ENCODE measurements at regions not wholly inside any gene's neighbourhood (a gene's known extent, or its start where the extent isn't known, plus 50 kb on each side); places are given as distances from the start of the nearest gene placed in this dataset.

- DNase-seq (ENCODE audit: low read depth, low spot score), result no peak
- no peaks in the 10 kb centered on the region for H3K36me3 ChIP-seq (ENCODE audit: control insufficient read depth, insufficient read depth, low read length)
- whole genome bisulfite sequencing (ENCODE audit: insufficient coverage, insufficient read length), result no CpG with 5 or more reads among the region's 4 CpGs
- H3K27ac ChIP-seq (ENCODE audit: low read length), result no peak overlapping the region
- no peak overlapping the region for H3K4me3 ChIP-seq (ENCODE audit: low read length)
- no peaks in the 10 kb centered on the region for H3K4me1 ChIP-seq (ENCODE audit: control insufficient read depth, insufficient read depth, low read length)
- H3K27me3 ChIP-seq (ENCODE audit: control insufficient read depth, insufficient read depth, low read length), result no peaks in the 10 kb centered on the region
- H3K9me3 ChIP-seq (ENCODE audit: control insufficient read depth, insufficient read depth, low read length), result no peaks in the 10 kb centered on the region
These were observed 314.6 kb upstream of the ZNF717 start for GRCh38 chr3:76099956-76100355.

- H3K36me3 ChIP-seq (ENCODE audit: control insufficient read depth, insufficient read depth, low read length), result no peaks in the 10 kb centered on the region
- no peaks in the 10 kb centered on the region for H3K4me1 ChIP-seq (ENCODE audit: control insufficient read depth, insufficient read depth, low read length)
- WGBS (ENCODE audit: insufficient coverage, insufficient read length), result 100% methylated on average over 1 of the region's 5 CpGs
- no peak overlapping the region for H3K27ac ChIP-seq (ENCODE audit: low read length)
- H3K4me3 ChIP-seq (ENCODE audit: low read length), result no peak overlapping the region
- H3K9me3 ChIP-seq (ENCODE audit: control insufficient read depth, insufficient read depth, low read length), result no peaks in the 10 kb centered on the region
- H3K27me3 ChIP-seq (ENCODE audit: control insufficient read depth, insufficient read depth, low read length), result no peaks in the 10 kb centered on the region
- DNase-seq (ENCODE audit: low read depth, low spot score), result peak; percentile 13
These were observed 322.7 kb upstream of the ZNF717 start for GRCh38 chr3:76107935-76108570.

GRCh38 chr3:76111808-76112207, 326.5 kb upstream of the ZNF717 start:
- Histone ChIP-seq H3K4me1 (ENCODE audit: control insufficient read depth, insufficient read depth, low read length) (no peaks in the 10 kb centered on the region), H3K36me3 (ENCODE audit: control insufficient read depth, insufficient read depth, low read length) (no peaks in the 10 kb centered on the region), H3K27ac (ENCODE audit: low read length) (no peak overlapping the region), H3K9me3 (ENCODE audit: control insufficient read depth, insufficient read depth, low read length) (no peaks in the 10 kb centered on the region), H3K4me3 (ENCODE audit: low read length) (no peak overlapping the region), H3K27me3 (ENCODE audit: control insufficient read depth, insufficient read depth, low read length) (no peaks in the 10 kb centered on the region)
- WGBS (ENCODE audit: insufficient coverage, insufficient read length), result no CpG with 5 or more reads among the region's 2 CpGs
- no peak for DNase-seq (ENCODE audit: low read depth, low spot score)

- Histone ChIP-seq H3K4me1 (ENCODE audit: control insufficient read depth, insufficient read depth, low read length) (no peaks in the 10 kb centered on the region), H3K4me3 (ENCODE audit: low read length) (no peak overlapping the region)
These were observed 336.7 kb upstream of the ZNF717 start for GRCh38 chr3:76122007-76122406.

GRCh38 chr3:76129441-76129840, 344.1 kb upstream of the ZNF717 start:
- no peak for DNase-seq (ENCODE audit: low read depth, low spot score)
- no peak overlapping the region for H3K27ac ChIP-seq (ENCODE audit: low read length)
- no peaks in the 10 kb centered on the region for H3K27me3 ChIP-seq (ENCODE audit: control insufficient read depth, insufficient read depth, low read length)
- no peaks in the 10 kb centered on the region for H3K9me3 ChIP-seq (ENCODE audit: control insufficient read depth, insufficient read depth, low read length)
- no peaks in the 10 kb centered on the region for H3K4me1 ChIP-seq (ENCODE audit: control insufficient read depth, insufficient read depth, low read length)
- no peaks in the 10 kb centered on the region for H3K36me3 ChIP-seq (ENCODE audit: control insufficient read depth, insufficient read depth, low read length)
- no CpG with 5 or more reads among the region's 3 CpGs for WGBS (ENCODE audit: insufficient coverage, insufficient read length)
- no peak overlapping the region for H3K4me3 ChIP-seq (ENCODE audit: low read length)

More at GRCh38 chr3:76122007-76122406, 336.7 kb upstream of the ZNF717 start:
- Histone ChIP-seq H3K9me3 (ENCODE audit: control insufficient read depth, insufficient read depth, low read length) (no peaks in the 10 kb centered on the region), H3K27me3 (ENCODE audit: control insufficient read depth, insufficient read depth, low read length) (no peaks in the 10 kb centered on the region), H3K27ac (ENCODE audit: low read length) (no peak overlapping the region), H3K36me3 (ENCODE audit: control insufficient read depth, insufficient read depth, low read length) (no peaks in the 10 kb centered on the region)
- DNase-seq (ENCODE audit: low read depth, low spot score), result no peak

GRCh38 chr3:76131396-76132153, 346.2 kb upstream of the ZNF717 start:
- H3K4me3 ChIP-seq (ENCODE audit: low read length), result no peak overlapping the region
- DNase-seq (ENCODE audit: low read depth, low spot score), result no peak
- H3K27ac ChIP-seq (ENCODE audit: low read length), result no peak overlapping the region
- no CpG with 5 or more reads among the region's 7 CpGs for WGBS (ENCODE audit: insufficient coverage, insufficient read length)
- H3K4me1 ChIP-seq (ENCODE audit: control insufficient read depth, insufficient read depth, low read length), result no peaks in the 10 kb centered on the region
- H3K27me3 ChIP-seq (ENCODE audit: control insufficient read depth, insufficient read depth, low read length), result no peaks in the 10 kb centered on the region
- no peaks in the 10 kb centered on the region for H3K36me3 ChIP-seq (ENCODE audit: control insufficient read depth, insufficient read depth, low read length)
- H3K9me3 ChIP-seq (ENCODE audit: control insufficient read depth, insufficient read depth, low read length), result no peaks in the 10 kb centered on the region

- Histone ChIP-seq H3K36me3 (ENCODE audit: control insufficient read depth, insufficient read depth, low read length) (no peaks in the 10 kb centered on the region), H3K4me1 (ENCODE audit: control insufficient read depth, insufficient read depth, low read length) (no peaks in the 10 kb centered on the region), H3K4me3 (ENCODE audit: low read length) (no peak overlapping the region), H3K27ac (ENCODE audit: low read length) (no peak overlapping the region), H3K27me3 (ENCODE audit: control insufficient read depth, insufficient read depth, low read length) (no peaks in the 10 kb centered on the region), H3K9me3 (ENCODE audit: control insufficient read depth, insufficient read depth, low read length) (no peaks in the 10 kb centered on the region)
- WGBS (ENCODE audit: insufficient coverage, insufficient read length), result no CpG with 5 or more reads among the region's 3 CpGs
- no peak for DNase-seq (ENCODE audit: low read depth, low spot score)
These were observed 346.8 kb upstream of the ZNF717 start for GRCh38 chr3:76132154-76132470.

- no peaks in the 10 kb centered on the region for H3K27me3 ChIP-seq (ENCODE audit: control insufficient read depth, insufficient read depth, low read length)
- no peaks in the 10 kb centered on the region for H3K4me1 ChIP-seq (ENCODE audit: control insufficient read depth, insufficient read depth, low read length)
- WGBS (ENCODE audit: insufficient coverage, insufficient read length), result no CpG with 5 or more reads among the region's 6 CpGs
- no peak for DNase-seq (ENCODE audit: low read depth, low spot score)
- H3K36me3 ChIP-seq (ENCODE audit: control insufficient read depth, insufficient read depth, low read length), result no peaks in the 10 kb centered on the region
- no peak overlapping the region for H3K4me3 ChIP-seq (ENCODE audit: low read length)
- H3K9me3 ChIP-seq (ENCODE audit: control insufficient read depth, insufficient read depth, low read length), result no peaks in the 10 kb centered on the region
- H3K27ac ChIP-seq (ENCODE audit: low read length), result no peak overlapping the region
These were observed 348.8 kb upstream of the ZNF717 start for GRCh38 chr3:76134166-76134565.

GRCh38 chr3:76138921-76139320, 353.6 kb upstream of the ZNF717 start:
- no peak for DNase-seq (ENCODE audit: low read depth, low spot score)
- H3K27me3 ChIP-seq (ENCODE audit: control insufficient read depth, insufficient read depth, low read length), result no peaks in the 10 kb centered on the region
- H3K36me3 ChIP-seq (ENCODE audit: control insufficient read depth, insufficient read depth, low read length), result no peaks in the 10 kb centered on the region
- no peaks in the 10 kb centered on the region for H3K9me3 ChIP-seq (ENCODE audit: control insufficient read depth, insufficient read depth, low read length)
- no peaks in the 10 kb centered on the region for H3K4me1 ChIP-seq (ENCODE audit: control insufficient read depth, insufficient read depth, low read length)
- no peak overlapping the region for H3K27ac ChIP-seq (ENCODE audit: low read length)
- no CpG with 5 or more reads among the region's 2 CpGs for WGBS (ENCODE audit: insufficient coverage, insufficient read length)
- no peak overlapping the region for H3K4me3 ChIP-seq (ENCODE audit: low read length)

GRCh38 chr3:76147846-76148245, 362.5 kb upstream of the ZNF717 start:
- Histone ChIP-seq H3K9me3 (ENCODE audit: control insufficient read depth, insufficient read depth, low read length) (no peaks in the 10 kb centered on the region), H3K27me3 (ENCODE audit: control insufficient read depth, insufficient read depth, low read length) (no peaks in the 10 kb centered on the region), H3K27ac (ENCODE audit: low read length) (no peak overlapping the region), H3K4me1 (ENCODE audit: control insufficient read depth, insufficient read depth, low read length) (no peaks in the 10 kb centered on the region), H3K36me3 (ENCODE audit: control insufficient read depth, insufficient read depth, low read length) (no peaks in the 10 kb centered on the region), H3K4me3 (ENCODE audit: low read length) (no peak overlapping the region)
- no peak for DNase-seq (ENCODE audit: low read depth, low spot score)
- WGBS (ENCODE audit: insufficient coverage, insufficient read length), result no CpG with 5 or more reads among the region's 2 CpGs

GRCh38 chr3:76152028-76152427, 366.7 kb upstream of the ZNF717 start:
- no peak for DNase-seq (ENCODE audit: low read depth, low spot score)
- H3K27ac ChIP-seq (ENCODE audit: low read length), result no peak overlapping the region
- no peaks in the 10 kb centered on the region for H3K4me1 ChIP-seq (ENCODE audit: control insufficient read depth, insufficient read depth, low read length)
- no peaks in the 10 kb centered on the region for H3K9me3 ChIP-seq (ENCODE audit: control insufficient read depth, insufficient read depth, low read length)
- no CpG with 5 or more reads among the region's 1 CpG for WGBS (ENCODE audit: insufficient coverage, insufficient read length)
- H3K27me3 ChIP-seq (ENCODE audit: control insufficient read depth, insufficient read depth, low read length), result no peaks in the 10 kb centered on the region
- H3K4me3 ChIP-seq (ENCODE audit: low read length), result no peak overlapping the region
- H3K36me3 ChIP-seq (ENCODE audit: control insufficient read depth, insufficient read depth, low read length), result no peaks in the 10 kb centered on the region
